WERI-Rb-1 (cell line): ENCODE measurements at regions not wholly inside any gene's neighbourhood (a gene's known extent, or its start where the extent isn't known, plus 50 kb on each side); places are given as distances from the start of the nearest gene placed in this dataset.

Source experiments
- DNase-seq: peaks from one replicate; pipeline ENCODE4 v3.0.0-alpha.2; 2020
- H3K27ac ChIP-seq: fragments of 250-450 bp; sonication (Bioruptor Pico); 2 replicates; pipeline ENCODE4 v1.5.1; 2020; ENCODE audit warnings: mild to moderate bottlenecking, moderate library complexity
- H3K27me3 ChIP-seq: fragments of 250-450 bp; sonication (Bioruptor Pico); 2 replicates; pipeline ENCODE4 v1.5.1; 2021; ENCODE audit warnings: mild to moderate bottlenecking, low read depth, moderate library complexity; ENCODE audit not compliant: insufficient read depth, severe bottlenecking
- H3K36me3 ChIP-seq: fragments of 250-450 bp; sonication (Bioruptor Pico); 2 replicates; pipeline ENCODE4 v1.5.1; 2020; ENCODE audit warnings: mild to moderate bottlenecking, moderate library complexity
- H3K4me3 ChIP-seq: 2 replicates; pipeline ENCODE4 v1.5.1; 2011; ENCODE audit warnings: low read depth, mild to moderate bottlenecking, control low read depth, low read length
- H3K9me3 ChIP-seq: fragments of 250-450 bp; sonication (Bioruptor Pico); 2 replicates; pipeline ENCODE4 v1.5.1; 2021; ENCODE audit warnings: mild to moderate bottlenecking, moderate library complexity; ENCODE audit not compliant: severe bottlenecking
- TF ChIP-seq, protein P1 (sequence below): IDR thresholded peaks from 2 replicates; pipeline ENCODE4 v1.5.1; 2011; ENCODE audit warnings: low read depth, mild to moderate bottlenecking, control low read depth, inconsistent platforms, low read length

- Histone ChIP-seq H3K4me3 (no peak overlapping the region), H3K27ac (no peak overlapping the region), H3K36me3 (peaks cover 22% of the 10 kb centered on the region), H3K9me3 (no peaks in the 10 kb centered on the region), H3K27me3 (no peaks in the 10 kb centered on the region)
- no peak for DNase-seq
- TF ChIP-seq, protein P1, sequence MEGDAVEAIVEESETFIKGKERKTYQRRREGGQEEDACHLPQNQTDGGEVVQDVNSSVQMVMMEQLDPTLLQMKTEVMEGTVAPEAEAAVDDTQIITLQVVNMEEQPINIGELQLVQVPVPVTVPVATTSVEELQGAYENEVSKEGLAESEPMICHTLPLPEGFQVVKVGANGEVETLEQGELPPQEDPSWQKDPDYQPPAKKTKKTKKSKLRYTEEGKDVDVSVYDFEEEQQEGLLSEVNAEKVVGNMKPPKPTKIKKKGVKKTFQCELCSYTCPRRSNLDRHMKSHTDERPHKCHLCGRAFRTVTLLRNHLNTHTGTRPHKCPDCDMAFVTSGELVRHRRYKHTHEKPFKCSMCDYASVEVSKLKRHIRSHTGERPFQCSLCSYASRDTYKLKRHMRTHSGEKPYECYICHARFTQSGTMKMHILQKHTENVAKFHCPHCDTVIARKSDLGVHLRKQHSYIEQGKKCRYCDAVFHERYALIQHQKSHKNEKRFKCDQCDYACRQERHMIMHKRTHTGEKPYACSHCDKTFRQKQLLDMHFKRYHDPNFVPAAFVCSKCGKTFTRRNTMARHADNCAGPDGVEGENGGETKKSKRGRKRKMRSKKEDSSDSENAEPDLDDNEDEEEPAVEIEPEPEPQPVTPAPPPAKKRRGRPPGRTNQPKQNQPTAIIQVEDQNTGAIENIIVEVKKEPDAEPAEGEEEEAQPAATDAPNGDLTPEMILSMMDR = no peak
Observed at GRCh38 chr18:42392416-42392815, 437.4 kb downstream of the PIK3C3 start.

GRCh38 chr18:42392926-42393325 is 437.9 kb downstream of the PIK3C3 start:
- Histone ChIP-seq H3K27me3 (no peaks in the 10 kb centered on the region), H3K27ac (no peak overlapping the region), H3K4me3 (no peak overlapping the region), H3K9me3 (no peaks in the 10 kb centered on the region), H3K36me3 (peaks cover 24% of the 10 kb centered on the region)
- TF ChIP-seq, protein P1 = no peak
- no peak for DNase-seq

GRCh38 chr18:42394238-42394637 is 439.2 kb downstream of the PIK3C3 start:
- Histone ChIP-seq H3K4me3 (no peak overlapping the region), H3K36me3 (peaks cover 22% of the 10 kb centered on the region), H3K9me3 (no peaks in the 10 kb centered on the region), H3K27ac (no peak overlapping the region), H3K27me3 (no peaks in the 10 kb centered on the region)
- no peak for DNase-seq
- TF ChIP-seq, protein P1 = no peak

DNA sequence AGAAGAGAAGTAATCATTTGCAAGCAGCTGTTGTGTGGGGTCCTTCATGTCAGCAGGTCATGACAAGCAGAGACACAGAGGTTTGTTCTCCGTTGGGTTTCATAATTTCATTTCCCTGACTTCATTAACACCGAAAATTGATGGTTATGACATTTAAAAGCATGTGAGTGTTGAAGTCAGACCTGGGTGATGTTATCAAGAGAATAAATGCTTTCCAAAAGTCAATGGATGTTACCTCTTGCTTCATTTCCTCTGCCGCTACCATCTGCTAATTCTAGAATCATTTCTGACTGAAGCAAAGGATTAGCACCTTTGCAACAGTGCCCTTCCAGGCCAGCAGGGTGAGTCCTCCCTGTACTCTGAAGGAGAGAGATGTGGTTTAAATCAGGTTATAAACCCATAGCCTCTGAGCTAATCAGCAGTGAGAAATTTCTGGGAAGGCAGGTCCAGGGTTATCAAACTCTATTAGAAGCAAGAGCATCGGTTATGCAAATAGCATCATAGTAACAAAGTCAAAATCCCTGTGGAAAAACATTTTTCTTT is 446.2 kb downstream of the PIK3C3 start:
- DNase-seq = peak; percentile 19

GRCh38 chr18:42404151-42404550 is 449.1 kb downstream of the PIK3C3 start:
- Histone ChIP-seq H3K27me3 (no peaks in the 10 kb centered on the region), H3K9me3 (peaks cover 7% of the 10 kb centered on the region), H3K36me3 (peaks cover 21% of the 10 kb centered on the region), H3K27ac (no peak overlapping the region), H3K4me3 (no peak overlapping the region)
- no peak for DNase-seq
- TF ChIP-seq, protein P1 = no peak

More for the DNA sequence above, 446.2 kb downstream of the PIK3C3 start:
- H3K9me3 ChIP-seq = no peaks in the 10 kb centered on the region
- H3K36me3 ChIP-seq = peaks cover 31% of the 10 kb centered on the region
- no peak overlapping the region for H3K27ac ChIP-seq
- TF ChIP-seq, protein P1 = peak; percentile 37
- H3K27me3 ChIP-seq = no peaks in the 10 kb centered on the region
- H3K4me3 ChIP-seq = no peak overlapping the region

GRCh38 chr18:42409005-42409404 is 454.0 kb downstream of the PIK3C3 start:
- TF ChIP-seq, protein P1 = no peak
- peaks cover 8% of the 10 kb centered on the region for H3K9me3 ChIP-seq

More at GRCh38 chr18:42409005-42409404, 454.0 kb downstream of the PIK3C3 start:
- no peak for DNase-seq
- peaks cover 17% of the 10 kb centered on the region for H3K36me3 ChIP-seq
- H3K4me3 ChIP-seq = no peak overlapping the region
- H3K27me3 ChIP-seq = no peaks in the 10 kb centered on the region
- no peak overlapping the region for H3K27ac ChIP-seq
